ENCODE measurements at regions not wholly inside any gene's neighbourhood (a gene's known extent, or its start where the extent isn't known, plus 50 kb on each side); places are given as distances from the start of the nearest gene placed in this dataset.

DNA sequence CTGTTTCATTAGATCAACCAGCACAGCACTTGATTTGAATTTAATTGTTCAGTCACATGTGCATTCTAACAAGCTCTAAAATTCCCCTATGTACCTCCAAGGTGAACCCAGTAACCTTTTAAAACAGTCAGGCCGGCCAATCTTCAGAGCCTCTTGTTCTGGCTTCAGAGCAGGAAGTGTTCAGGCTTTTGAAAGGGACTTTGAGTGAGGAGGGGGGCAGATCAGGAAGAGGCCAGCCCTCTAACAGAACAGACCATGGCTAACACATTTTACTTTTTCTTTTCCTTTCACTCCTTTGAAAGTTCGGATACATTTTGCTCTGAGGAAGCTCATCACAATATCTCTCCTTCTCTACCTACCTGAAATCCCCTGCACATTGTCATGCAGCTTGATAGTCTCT is 390.3 kb downstream of the TBC1D4 start:
- TF ChIP-seq, protein P1, sequence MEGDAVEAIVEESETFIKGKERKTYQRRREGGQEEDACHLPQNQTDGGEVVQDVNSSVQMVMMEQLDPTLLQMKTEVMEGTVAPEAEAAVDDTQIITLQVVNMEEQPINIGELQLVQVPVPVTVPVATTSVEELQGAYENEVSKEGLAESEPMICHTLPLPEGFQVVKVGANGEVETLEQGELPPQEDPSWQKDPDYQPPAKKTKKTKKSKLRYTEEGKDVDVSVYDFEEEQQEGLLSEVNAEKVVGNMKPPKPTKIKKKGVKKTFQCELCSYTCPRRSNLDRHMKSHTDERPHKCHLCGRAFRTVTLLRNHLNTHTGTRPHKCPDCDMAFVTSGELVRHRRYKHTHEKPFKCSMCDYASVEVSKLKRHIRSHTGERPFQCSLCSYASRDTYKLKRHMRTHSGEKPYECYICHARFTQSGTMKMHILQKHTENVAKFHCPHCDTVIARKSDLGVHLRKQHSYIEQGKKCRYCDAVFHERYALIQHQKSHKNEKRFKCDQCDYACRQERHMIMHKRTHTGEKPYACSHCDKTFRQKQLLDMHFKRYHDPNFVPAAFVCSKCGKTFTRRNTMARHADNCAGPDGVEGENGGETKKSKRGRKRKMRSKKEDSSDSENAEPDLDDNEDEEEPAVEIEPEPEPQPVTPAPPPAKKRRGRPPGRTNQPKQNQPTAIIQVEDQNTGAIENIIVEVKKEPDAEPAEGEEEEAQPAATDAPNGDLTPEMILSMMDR (IDR thresholded peaks at IDR 0.05): no peak
- TF ChIP-seq POLR2AphosphoS5 (IDR thresholded peaks at IDR 0.05; ENCODE audit: low read depth, low read length): no peak
- TF ChIP-seq, protein P2, sequence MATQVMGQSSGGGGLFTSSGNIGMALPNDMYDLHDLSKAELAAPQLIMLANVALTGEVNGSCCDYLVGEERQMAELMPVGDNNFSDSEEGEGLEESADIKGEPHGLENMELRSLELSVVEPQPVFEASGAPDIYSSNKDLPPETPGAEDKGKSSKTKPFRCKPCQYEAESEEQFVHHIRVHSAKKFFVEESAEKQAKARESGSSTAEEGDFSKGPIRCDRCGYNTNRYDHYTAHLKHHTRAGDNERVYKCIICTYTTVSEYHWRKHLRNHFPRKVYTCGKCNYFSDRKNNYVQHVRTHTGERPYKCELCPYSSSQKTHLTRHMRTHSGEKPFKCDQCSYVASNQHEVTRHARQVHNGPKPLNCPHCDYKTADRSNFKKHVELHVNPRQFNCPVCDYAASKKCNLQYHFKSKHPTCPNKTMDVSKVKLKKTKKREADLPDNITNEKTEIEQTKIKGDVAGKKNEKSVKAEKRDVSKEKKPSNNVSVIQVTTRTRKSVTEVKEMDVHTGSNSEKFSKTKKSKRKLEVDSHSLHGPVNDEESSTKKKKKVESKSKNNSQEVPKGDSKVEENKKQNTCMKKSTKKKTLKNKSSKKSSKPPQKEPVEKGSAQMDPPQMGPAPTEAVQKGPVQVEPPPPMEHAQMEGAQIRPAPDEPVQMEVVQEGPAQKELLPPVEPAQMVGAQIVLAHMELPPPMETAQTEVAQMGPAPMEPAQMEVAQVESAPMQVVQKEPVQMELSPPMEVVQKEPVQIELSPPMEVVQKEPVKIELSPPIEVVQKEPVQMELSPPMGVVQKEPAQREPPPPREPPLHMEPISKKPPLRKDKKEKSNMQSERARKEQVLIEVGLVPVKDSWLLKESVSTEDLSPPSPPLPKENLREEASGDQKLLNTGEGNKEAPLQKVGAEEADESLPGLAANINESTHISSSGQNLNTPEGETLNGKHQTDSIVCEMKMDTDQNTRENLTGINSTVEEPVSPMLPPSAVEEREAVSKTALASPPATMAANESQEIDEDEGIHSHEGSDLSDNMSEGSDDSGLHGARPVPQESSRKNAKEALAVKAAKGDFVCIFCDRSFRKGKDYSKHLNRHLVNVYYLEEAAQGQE (IDR thresholded peaks at IDR 0.05; ENCODE audit: insufficient read depth in 1 of 2, low read depth in 2 of 2, low read length in 1 of 2): no peak
- TF ChIP-seq SIN3A (IDR thresholded peaks at IDR 0.05; ENCODE audit: borderline replicate concordance, insufficient read depth, low read depth, low read length): no peak

All from Panc1 (cell line).